OCI-LY1 (cell line): ENCODE measurements at regions not wholly inside any gene's neighbourhood (a gene's known extent, or its start where the extent isn't known, plus 50 kb on each side); places are given as distances from the start of the nearest gene placed in this dataset.

Experiments used
- EZH2 ChIP-seq: fragments of 200-600 bp; sonication (generic), shearing (Covaris generic); IDR thresholded peaks from 2 replicates; pipeline ENCODE4 v1.8.0; 2017; ENCODE audit warnings: borderline replicate concordance, mixed run types, mild to moderate bottlenecking, antibody characterized with exemption, low read length, moderate library complexity, mixed read lengths
- TF ChIP-seq, protein P1 (sequence below): fragments of 200-600 bp; sonication (generic), shearing (Covaris generic); IDR thresholded peaks from 2 replicates; pipeline ENCODE4 v1.5.1; 2017; ENCODE audit warnings: mild to moderate bottlenecking, antibody characterized with exemption, low read length, moderate library complexity, mixed read lengths

- TF ChIP-seq, protein P1, sequence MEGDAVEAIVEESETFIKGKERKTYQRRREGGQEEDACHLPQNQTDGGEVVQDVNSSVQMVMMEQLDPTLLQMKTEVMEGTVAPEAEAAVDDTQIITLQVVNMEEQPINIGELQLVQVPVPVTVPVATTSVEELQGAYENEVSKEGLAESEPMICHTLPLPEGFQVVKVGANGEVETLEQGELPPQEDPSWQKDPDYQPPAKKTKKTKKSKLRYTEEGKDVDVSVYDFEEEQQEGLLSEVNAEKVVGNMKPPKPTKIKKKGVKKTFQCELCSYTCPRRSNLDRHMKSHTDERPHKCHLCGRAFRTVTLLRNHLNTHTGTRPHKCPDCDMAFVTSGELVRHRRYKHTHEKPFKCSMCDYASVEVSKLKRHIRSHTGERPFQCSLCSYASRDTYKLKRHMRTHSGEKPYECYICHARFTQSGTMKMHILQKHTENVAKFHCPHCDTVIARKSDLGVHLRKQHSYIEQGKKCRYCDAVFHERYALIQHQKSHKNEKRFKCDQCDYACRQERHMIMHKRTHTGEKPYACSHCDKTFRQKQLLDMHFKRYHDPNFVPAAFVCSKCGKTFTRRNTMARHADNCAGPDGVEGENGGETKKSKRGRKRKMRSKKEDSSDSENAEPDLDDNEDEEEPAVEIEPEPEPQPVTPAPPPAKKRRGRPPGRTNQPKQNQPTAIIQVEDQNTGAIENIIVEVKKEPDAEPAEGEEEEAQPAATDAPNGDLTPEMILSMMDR = no peak
- no peak for TF ChIP-seq EZH2
These were observed 110.1 kb upstream of the RAD23B start for GRCh38 chr9:107172979-107173347.
